ENCODE measurements at regions not wholly inside any gene's neighbourhood (a gene's known extent, or its start where the extent isn't known, plus 50 kb on each side); places are given as distances from the start of the nearest gene placed in this dataset.
"Not testable (repeated sequence)": the region's sequence is repeated elsewhere in the genome, so short reads cannot be mapped to it uniquely, and the experiment has no call there.

- Histone ChIP-seq H4K20me1 (ENCODE audit: insufficient read depth) (no peaks in the 10 kb centered on the region), H3K4me1 (ENCODE audit: insufficient read depth) (no peaks in the 10 kb centered on the region), H3K36me3 (ENCODE audit: low read depth) (no peaks in the 10 kb centered on the region), H2AFZ (no peak overlapping the region), H3K4me2 (ENCODE audit: unreplicated experiment) (no peak overlapping the region), H3K79me2 (ENCODE audit: insufficient read depth) (no peaks in the 10 kb centered on the region), H3K9me3 (ENCODE audit: low read depth) (no peaks in the 10 kb centered on the region), H3F3A (ENCODE audit: insufficient read depth) (no peaks in the 10 kb centered on the region), H3K27ac (no peak overlapping the region), H3K27me3 (replicated peaks; ENCODE audit: insufficient read depth) (peaks cover 3% of the 10 kb centered on the region; the same call in 1 of the 2 replicates), H3K9ac (no peak overlapping the region), H3K9me2 (ENCODE audit: insufficient read depth) (no peaks in the 10 kb centered on the region), H3K4me3 (no peak overlapping the region)
- 38 to 40% methylated on average over 3 of the region's 3 CpGs for WGBS, 2 experiments (ENCODE audit: low coverage in 1 of 2, low lambda C conversion rate in 2 of 2, missing lambda C conversion rate in 2 of 2)
- TF ChIP-seq EZH2phosphoT487 (IDR thresholded peaks at IDR 0.05; ENCODE audit: insufficient read depth, low read depth) (no peak), EZH2 (IDR thresholded peaks at IDR 0.05; ENCODE audit: insufficient read depth, poor library complexity, severe bottlenecking) (no peak)
- no peak for DNase-seq
- in situ Hi-C loops (cut with MboI) = no loop called here
These were observed 238.3 kb downstream of the MEF2C start for GRCh38 chr5:88644676-88645075.

DNA sequence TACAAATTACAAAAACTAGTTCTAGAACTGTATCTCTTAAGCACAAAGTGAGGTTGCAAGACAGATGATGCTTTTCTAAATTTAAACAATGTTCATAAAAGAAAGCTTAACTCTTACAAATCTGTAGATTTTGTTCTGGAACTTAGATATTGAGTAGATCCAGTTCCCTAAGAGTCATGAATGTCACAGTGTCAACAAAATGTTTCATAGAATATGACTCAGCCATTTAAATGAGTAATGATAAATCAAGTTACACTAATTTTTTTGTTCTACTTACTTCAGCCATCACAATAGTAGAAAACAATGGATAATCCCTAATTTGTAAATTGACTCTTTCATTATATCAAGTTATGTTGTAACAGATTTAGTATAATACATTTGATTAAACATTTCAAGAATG lies 239.7 kb downstream of the MEF2C start:
- H3K9me2 ChIP-seq (ENCODE audit: insufficient read depth) = no peaks in the 10 kb centered on the region
- H4K20me1 ChIP-seq (ENCODE audit: insufficient read depth) = no peaks in the 10 kb centered on the region
- no peaks in the 10 kb centered on the region for H3K36me3 ChIP-seq (ENCODE audit: low read depth)
- in situ Hi-C loops (cut with MboI) = no loop called here
- no peaks in the 10 kb centered on the region for H3F3A ChIP-seq (ENCODE audit: insufficient read depth)
- no peaks in the 10 kb centered on the region for H3K79me2 ChIP-seq (ENCODE audit: insufficient read depth)
- H3K9ac ChIP-seq = no peak overlapping the region
- no peak overlapping the region for H3K4me3 ChIP-seq
- no peaks in the 10 kb centered on the region for H3K9me3 ChIP-seq (ENCODE audit: low read depth)
- no peak for DNase-seq
- H3K27ac ChIP-seq = no peak overlapping the region
- H3K27me3 ChIP-seq (replicated peaks; ENCODE audit: insufficient read depth) = peaks cover 3% of the 10 kb centered on the region; the same call in 1 of the 2 replicates
- TF ChIP-seq EZH2 (IDR thresholded peaks at IDR 0.05; ENCODE audit: insufficient read depth, poor library complexity, severe bottlenecking) (no peak), EZH2phosphoT487 (IDR thresholded peaks at IDR 0.05; ENCODE audit: insufficient read depth, low read depth) (no peak)
- H2AFZ ChIP-seq = no peak overlapping the region
- no peak overlapping the region for H3K4me2 ChIP-seq (ENCODE audit: unreplicated experiment)
- no peaks in the 10 kb centered on the region for H3K4me1 ChIP-seq (ENCODE audit: insufficient read depth)

DNA sequence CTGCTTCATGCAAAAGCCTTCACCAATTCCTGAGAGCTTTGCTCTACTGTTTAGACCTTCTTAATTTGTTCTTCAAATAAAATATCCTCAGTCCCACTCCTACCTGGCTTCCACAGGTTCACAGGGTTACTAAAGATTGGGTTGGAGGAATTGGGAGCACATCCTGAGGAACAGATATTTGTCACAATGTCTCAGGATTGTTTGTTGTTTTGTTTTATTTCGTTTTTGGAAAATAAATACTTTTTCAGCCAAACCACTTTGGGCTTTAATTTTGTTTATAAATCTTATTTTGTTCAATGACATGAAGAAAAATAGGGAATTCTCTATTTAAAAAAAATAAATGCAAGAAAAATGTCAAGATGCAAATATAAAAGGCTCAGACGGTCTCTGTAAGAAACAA lies 249.0 kb downstream of the MEF2C start:
- no peak for DNase-seq
- H4K20me1 ChIP-seq (ENCODE audit: insufficient read depth) = no peaks in the 10 kb centered on the region
- no peaks in the 10 kb centered on the region for H3F3A ChIP-seq (ENCODE audit: insufficient read depth)
- TF ChIP-seq EZH2 (IDR thresholded peaks at IDR 0.05; ENCODE audit: insufficient read depth, poor library complexity, severe bottlenecking) = no peak
- TF ChIP-seq EZH2phosphoT487 (IDR thresholded peaks at IDR 0.05; ENCODE audit: insufficient read depth, low read depth) = no peak
- H3K9ac ChIP-seq = no peak overlapping the region
- in situ Hi-C loops (cut with MboI) = no loop called here
- H3K79me2 ChIP-seq (ENCODE audit: insufficient read depth) = no peaks in the 10 kb centered on the region
- 9% methylated on average over 2 of the region's 2 CpGs for WGBS, 2 experiments (ENCODE audit: low coverage in 1 of 2, low lambda C conversion rate in 2 of 2, missing lambda C conversion rate in 2 of 2)
- H3K4me1 ChIP-seq (ENCODE audit: insufficient read depth) = no peaks in the 10 kb centered on the region
- H3K27me3 ChIP-seq (replicated peaks; ENCODE audit: insufficient read depth) = no peaks in the 10 kb centered on the region
- H3K4me2 ChIP-seq (ENCODE audit: unreplicated experiment) = no peak overlapping the region
- H3K36me3 ChIP-seq (ENCODE audit: low read depth) = no peaks in the 10 kb centered on the region
- no peak overlapping the region for H2AFZ ChIP-seq
- H3K4me3 ChIP-seq = no peak overlapping the region
- H3K27ac ChIP-seq = no peak overlapping the region
- H3K9me2 ChIP-seq (ENCODE audit: insufficient read depth) = no peaks in the 10 kb centered on the region
- no peaks in the 10 kb centered on the region for H3K9me3 ChIP-seq (ENCODE audit: low read depth)

- H3F3A ChIP-seq (ENCODE audit: insufficient read depth); H3K9me2 ChIP-seq (ENCODE audit: insufficient read depth); H3K36me3 ChIP-seq (ENCODE audit: low read depth); H2AFZ ChIP-seq; H3K9ac ChIP-seq; H3K79me2 ChIP-seq (ENCODE audit: insufficient read depth); H3K4me2 ChIP-seq (ENCODE audit: unreplicated experiment); in situ Hi-C loops (cut with MboI); H3K4me3 ChIP-seq; H3K9me3 ChIP-seq (ENCODE audit: low read depth); H3K4me1 ChIP-seq (ENCODE audit: insufficient read depth); DNase-seq; H3K27ac ChIP-seq; H4K20me1 ChIP-seq (ENCODE audit: insufficient read depth); H3K27me3 ChIP-seq (replicated peaks; ENCODE audit: insufficient read depth): not testable (repeated sequence)
- WGBS, 2 experiments (ENCODE audit: low coverage in 1 of 2, low lambda C conversion rate in 2 of 2, missing lambda C conversion rate in 2 of 2) = 20 to 33% methylated on average over 5 of the region's 5 CpGs
These were observed 260.1 kb downstream of the MEF2C start for GRCh38 chr5:88622890-88623289.

DNA sequence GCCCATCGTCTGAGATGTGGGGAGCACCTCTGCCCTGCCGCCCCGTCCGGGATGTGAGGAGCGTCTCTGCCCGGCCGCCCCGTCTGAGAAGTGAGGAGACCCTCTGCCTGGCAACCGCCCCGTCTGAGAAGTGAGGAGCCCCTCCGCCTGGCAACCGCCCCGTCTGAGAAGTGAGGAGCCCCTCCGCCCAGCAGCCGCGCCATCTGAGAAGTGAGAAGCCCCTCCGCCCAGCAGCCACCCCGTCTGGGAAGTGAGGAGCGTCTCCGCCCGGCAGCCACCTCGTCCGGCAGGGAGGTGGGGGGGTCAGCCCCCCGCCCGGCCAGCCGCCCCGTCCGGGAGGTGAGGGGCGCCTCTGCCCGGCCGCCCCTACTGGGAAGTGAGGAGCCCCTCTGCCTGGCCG lies 267.2 kb downstream of the MEF2C start:
- H3F3A ChIP-seq (ENCODE audit: insufficient read depth); H2AFZ ChIP-seq; H3K36me3 ChIP-seq (ENCODE audit: low read depth); H3K79me2 ChIP-seq (ENCODE audit: insufficient read depth); in situ Hi-C loops (cut with MboI); H3K9me2 ChIP-seq (ENCODE audit: insufficient read depth); DNase-seq; H3K9ac ChIP-seq; H3K4me3 ChIP-seq; H3K4me2 ChIP-seq (ENCODE audit: unreplicated experiment); H3K4me1 ChIP-seq (ENCODE audit: insufficient read depth); H3K27me3 ChIP-seq (replicated peaks; ENCODE audit: insufficient read depth); H3K9me3 ChIP-seq (ENCODE audit: low read depth); H4K20me1 ChIP-seq (ENCODE audit: insufficient read depth); H3K27ac ChIP-seq: not testable (repeated sequence)
- 84% methylated on average over 22 of the region's 32 CpGs; no CpG with 5 or more reads in 1 of the 2 experiments for WGBS, 2 experiments (ENCODE audit: low coverage in 1 of 2, low lambda C conversion rate in 2 of 2, missing lambda C conversion rate in 2 of 2)
